Muscle of back (tissue), 3 donors: ENCODE measurements at regions not wholly inside any gene's neighbourhood (a gene's known extent, or its start where the extent isn't known, plus 50 kb on each side); places are given as distances from the start of the nearest gene placed in this dataset.
A peak's percentile ranks its signal among the peaks of the same experiment; 100 is the strongest.

Source experiments
- DNase-seq, 3 donors: peaks; one replicate each; pipeline versions ENCODE4 v3.0.0 to v3.0.0-alpha.2; 2013

- no peak for DNase-seq
These were observed 189.7 kb downstream of the BCAT1 start for GRCh38 chr12:24759155-24759554.

GRCh38 chr12:24756479-24757024, 192.3 kb downstream of the BCAT1 start:
- DNase-seq: peak in 1 of 3 donors; percentile 39

GRCh38 chr12:24754690-24755638, 193.9 kb downstream of the BCAT1 start:
- DNase-seq: peak in 1 of 3 donors; percentile 71

GRCh38 chr12:24752763-24753462, 196.0 kb downstream of the BCAT1 start:
- DNase-seq: no peak

- DNase-seq: no peak
These were observed 197.7 kb downstream of the BCAT1 start for GRCh38 chr12:24751181-24751580.

GRCh38 chr12:24750263-24750662, 198.6 kb downstream of the BCAT1 start:
- no peak for DNase-seq

- DNase-seq: no peak
These were observed 199.7 kb downstream of the BCAT1 start for GRCh38 chr12:24749171-24749570.

GRCh38 chr12:24748326-24748725, 200.6 kb downstream of the BCAT1 start:
- no peak for DNase-seq

- no peak for DNase-seq
These were observed 202.0 kb downstream of the BCAT1 start for GRCh38 chr12:24746864-24747263.

GRCh38 chr12:24746006-24746671, 202.8 kb downstream of the BCAT1 start:
- DNase-seq: peak in 1 of 3 donors; percentile 22

- peak in 1 of 3 donors; percentile 33 for DNase-seq
These were observed 204.7 kb downstream of the BCAT1 start for GRCh38 chr12:24743941-24744793.

GRCh38 chr12:24742378-24742777, 206.5 kb downstream of the BCAT1 start:
- DNase-seq: peak in 2 of 3 donors; percentile 15 to 40

- DNase-seq: no peak
These were observed 207.7 kb downstream of the BCAT1 start for GRCh38 chr12:24741216-24741615.

- no peak for DNase-seq
These were observed 209.7 kb downstream of the BCAT1 start for GRCh38 chr12:24739106-24739779.

- DNase-seq: no peak
These were observed 210.5 kb downstream of the BCAT1 start for GRCh38 chr12:24738441-24738840.

GRCh38 chr12:24731596-24731995, 217.3 kb downstream of the BCAT1 start:
- DNase-seq: no peak

- no peak for DNase-seq
These were observed 218.4 kb downstream of the BCAT1 start for GRCh38 chr12:24730489-24730896.

- DNase-seq: no peak
These were observed 220.1 kb downstream of the BCAT1 start for GRCh38 chr12:24728826-24729225.

GRCh38 chr12:24728366-24728765, 220.5 kb downstream of the BCAT1 start:
- DNase-seq: no peak

- DNase-seq: no peak
These were observed 223.3 kb downstream of the BCAT1 start for GRCh38 chr12:24725616-24726015.
